ENCODE measurements at regions not wholly inside any gene's neighbourhood (a gene's known extent, or its start where the extent isn't known, plus 50 kb on each side); places are given as distances from the start of the nearest gene placed in this dataset.

- no peak for TF ChIP-seq POLR2A (IDR thresholded peaks at IDR 0.05)
- TF ChIP-seq, protein P1, sequence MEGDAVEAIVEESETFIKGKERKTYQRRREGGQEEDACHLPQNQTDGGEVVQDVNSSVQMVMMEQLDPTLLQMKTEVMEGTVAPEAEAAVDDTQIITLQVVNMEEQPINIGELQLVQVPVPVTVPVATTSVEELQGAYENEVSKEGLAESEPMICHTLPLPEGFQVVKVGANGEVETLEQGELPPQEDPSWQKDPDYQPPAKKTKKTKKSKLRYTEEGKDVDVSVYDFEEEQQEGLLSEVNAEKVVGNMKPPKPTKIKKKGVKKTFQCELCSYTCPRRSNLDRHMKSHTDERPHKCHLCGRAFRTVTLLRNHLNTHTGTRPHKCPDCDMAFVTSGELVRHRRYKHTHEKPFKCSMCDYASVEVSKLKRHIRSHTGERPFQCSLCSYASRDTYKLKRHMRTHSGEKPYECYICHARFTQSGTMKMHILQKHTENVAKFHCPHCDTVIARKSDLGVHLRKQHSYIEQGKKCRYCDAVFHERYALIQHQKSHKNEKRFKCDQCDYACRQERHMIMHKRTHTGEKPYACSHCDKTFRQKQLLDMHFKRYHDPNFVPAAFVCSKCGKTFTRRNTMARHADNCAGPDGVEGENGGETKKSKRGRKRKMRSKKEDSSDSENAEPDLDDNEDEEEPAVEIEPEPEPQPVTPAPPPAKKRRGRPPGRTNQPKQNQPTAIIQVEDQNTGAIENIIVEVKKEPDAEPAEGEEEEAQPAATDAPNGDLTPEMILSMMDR (IDR thresholded peaks at IDR 0.05) = no peak
- no peak for TF ChIP-seq POLR2AphosphoS5 (IDR thresholded peaks at IDR 0.05)
Measured at GRCh38 chr13:107293924-107294323, 726.0 kb upstream of the ARGLU1 start.
